ENCODE measurements at regions not wholly inside any gene's neighbourhood (a gene's known extent, or its start where the extent isn't known, plus 50 kb on each side); places are given as distances from the start of the nearest gene placed in this dataset.

DNA sequence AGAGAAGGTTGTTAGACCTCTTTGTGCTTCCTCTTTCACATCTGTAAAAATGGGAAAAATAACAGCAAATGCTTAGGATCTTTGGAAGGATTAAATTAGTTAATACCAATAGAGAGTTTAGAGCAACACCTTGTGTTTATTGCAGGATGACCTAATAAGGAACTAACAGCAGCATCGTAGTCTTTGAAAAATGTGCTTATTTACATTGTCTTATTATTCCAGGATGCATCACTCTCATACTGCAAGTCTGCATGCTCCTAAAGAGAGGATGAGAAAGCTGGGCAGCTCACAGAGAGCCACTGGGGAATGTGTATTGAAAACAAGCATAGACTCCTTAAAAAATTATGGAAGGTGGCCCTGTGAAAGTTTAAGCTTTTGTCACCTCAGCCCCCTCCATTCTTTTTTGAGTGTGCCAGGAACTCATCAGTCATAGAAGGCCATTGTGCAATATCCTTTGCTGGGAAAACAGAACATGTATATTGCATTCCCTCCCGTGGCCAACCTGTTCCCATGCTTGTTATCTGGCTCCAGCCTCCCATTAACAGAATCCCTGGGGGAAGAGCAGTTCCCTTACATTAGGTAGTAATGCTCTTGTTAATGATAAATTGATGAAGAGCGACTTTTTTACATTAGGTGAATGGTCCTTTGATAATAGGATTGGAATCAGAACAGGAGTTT is 180.7 kb downstream of the ZNF326 start:
- TF ChIP-seq, protein P1, sequence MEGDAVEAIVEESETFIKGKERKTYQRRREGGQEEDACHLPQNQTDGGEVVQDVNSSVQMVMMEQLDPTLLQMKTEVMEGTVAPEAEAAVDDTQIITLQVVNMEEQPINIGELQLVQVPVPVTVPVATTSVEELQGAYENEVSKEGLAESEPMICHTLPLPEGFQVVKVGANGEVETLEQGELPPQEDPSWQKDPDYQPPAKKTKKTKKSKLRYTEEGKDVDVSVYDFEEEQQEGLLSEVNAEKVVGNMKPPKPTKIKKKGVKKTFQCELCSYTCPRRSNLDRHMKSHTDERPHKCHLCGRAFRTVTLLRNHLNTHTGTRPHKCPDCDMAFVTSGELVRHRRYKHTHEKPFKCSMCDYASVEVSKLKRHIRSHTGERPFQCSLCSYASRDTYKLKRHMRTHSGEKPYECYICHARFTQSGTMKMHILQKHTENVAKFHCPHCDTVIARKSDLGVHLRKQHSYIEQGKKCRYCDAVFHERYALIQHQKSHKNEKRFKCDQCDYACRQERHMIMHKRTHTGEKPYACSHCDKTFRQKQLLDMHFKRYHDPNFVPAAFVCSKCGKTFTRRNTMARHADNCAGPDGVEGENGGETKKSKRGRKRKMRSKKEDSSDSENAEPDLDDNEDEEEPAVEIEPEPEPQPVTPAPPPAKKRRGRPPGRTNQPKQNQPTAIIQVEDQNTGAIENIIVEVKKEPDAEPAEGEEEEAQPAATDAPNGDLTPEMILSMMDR (IDR thresholded peaks at IDR 0.05 in 2 of 3, conservative IDR thresholded peaks at IDR 0.05 in 1 of 3; ENCODE audit: borderline replicate concordance in 1 of 3, insufficient read depth in 1 of 3, low read depth in 2 of 3, low read length in 2 of 3), result no peak
- TF ChIP-seq SRF (IDR thresholded peaks at IDR 0.05; ENCODE audit: low read depth) (no peak), YY1 (IDR thresholded peaks at IDR 0.05; ENCODE audit: extremely low read depth, insufficient replicate concordance, low read depth, low read length) (no peak), EZH2 (IDR thresholded peaks at IDR 0.05) (no peak), TCF7L2 (IDR thresholded peaks at IDR 0.05; ENCODE audit: borderline replicate concordance, extremely low read depth, insufficient read depth, insufficient read length) (no peak), POLR2A (IDR thresholded peaks at IDR 0.05; ENCODE audit: borderline replicate concordance, extremely low read depth, insufficient read depth, insufficient read length) (no peak)
- TF ChIP-seq, protein P2, sequence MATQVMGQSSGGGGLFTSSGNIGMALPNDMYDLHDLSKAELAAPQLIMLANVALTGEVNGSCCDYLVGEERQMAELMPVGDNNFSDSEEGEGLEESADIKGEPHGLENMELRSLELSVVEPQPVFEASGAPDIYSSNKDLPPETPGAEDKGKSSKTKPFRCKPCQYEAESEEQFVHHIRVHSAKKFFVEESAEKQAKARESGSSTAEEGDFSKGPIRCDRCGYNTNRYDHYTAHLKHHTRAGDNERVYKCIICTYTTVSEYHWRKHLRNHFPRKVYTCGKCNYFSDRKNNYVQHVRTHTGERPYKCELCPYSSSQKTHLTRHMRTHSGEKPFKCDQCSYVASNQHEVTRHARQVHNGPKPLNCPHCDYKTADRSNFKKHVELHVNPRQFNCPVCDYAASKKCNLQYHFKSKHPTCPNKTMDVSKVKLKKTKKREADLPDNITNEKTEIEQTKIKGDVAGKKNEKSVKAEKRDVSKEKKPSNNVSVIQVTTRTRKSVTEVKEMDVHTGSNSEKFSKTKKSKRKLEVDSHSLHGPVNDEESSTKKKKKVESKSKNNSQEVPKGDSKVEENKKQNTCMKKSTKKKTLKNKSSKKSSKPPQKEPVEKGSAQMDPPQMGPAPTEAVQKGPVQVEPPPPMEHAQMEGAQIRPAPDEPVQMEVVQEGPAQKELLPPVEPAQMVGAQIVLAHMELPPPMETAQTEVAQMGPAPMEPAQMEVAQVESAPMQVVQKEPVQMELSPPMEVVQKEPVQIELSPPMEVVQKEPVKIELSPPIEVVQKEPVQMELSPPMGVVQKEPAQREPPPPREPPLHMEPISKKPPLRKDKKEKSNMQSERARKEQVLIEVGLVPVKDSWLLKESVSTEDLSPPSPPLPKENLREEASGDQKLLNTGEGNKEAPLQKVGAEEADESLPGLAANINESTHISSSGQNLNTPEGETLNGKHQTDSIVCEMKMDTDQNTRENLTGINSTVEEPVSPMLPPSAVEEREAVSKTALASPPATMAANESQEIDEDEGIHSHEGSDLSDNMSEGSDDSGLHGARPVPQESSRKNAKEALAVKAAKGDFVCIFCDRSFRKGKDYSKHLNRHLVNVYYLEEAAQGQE (IDR thresholded peaks at IDR 0.05; ENCODE audit: low read depth), result no peak
- TF ChIP-seq, protein P3, sequence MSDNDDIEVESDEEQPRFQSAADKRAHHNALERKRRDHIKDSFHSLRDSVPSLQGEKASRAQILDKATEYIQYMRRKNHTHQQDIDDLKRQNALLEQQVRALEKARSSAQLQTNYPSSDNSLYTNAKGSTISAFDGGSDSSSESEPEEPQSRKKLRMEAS (IDR thresholded peaks at IDR 0.05), result no peak
